Inferior parietal cortex (tissue), 1 donor: ENCODE measurements at regions not wholly inside any gene's neighbourhood (a gene's known extent, or its start where the extent isn't known, plus 50 kb on each side); places are given as distances from the start of the nearest gene placed in this dataset.

Experiments
- DNase-seq: peaks from one replicate; pipeline ENCODE4 v3.0.0-alpha.2; 2016; ENCODE audit errors: extremely low spot score

GRCh38 chr6:113796038-113796437 is 61.1 kb upstream of the MARCKS start:
- no peak for DNase-seq

GRCh38 chr6:113802779-113803178 is 54.4 kb upstream of the MARCKS start:
- DNase-seq = no peak

GRCh38 chr6:113805173-113805790 is 51.9 kb upstream of the MARCKS start:
- DNase-seq = no peak

- no peak for DNase-seq
Observed at GRCh38 chr6:113805811-113806495, 51.2 kb upstream of the MARCKS start.
